Neural progenitor cell (in vitro differentiated cells): ENCODE measurements at regions not wholly inside any gene's neighbourhood (a gene's known extent, or its start where the extent isn't known, plus 50 kb on each side); places are given as distances from the start of the nearest gene placed in this dataset.

Source experiments
- DNase-seq: peaks from one replicate; pipeline ENCODE4 v3.0.0-alpha.2; 2016; ENCODE audit warnings: low spot score
- H2AFZ ChIP-seq: fragments of 200-600 bp; sonication (generic); replicated peaks from 2 replicates; pipeline ENCODE4 v1.6.1; 2016; ENCODE audit warnings: antibody characterized with exemption
- H3F3A ChIP-seq: fragments of 200-600 bp; sonication (generic); 2 replicates; pipeline ENCODE4 v1.6.1; 2016; ENCODE audit warnings: antibody characterized with exemption, low read depth
- H3K27ac ChIP-seq: fragments of 200-600 bp; sonication (generic); 2 replicates; pipeline ENCODE4 v1.5.1; 2016; ENCODE audit warnings: mild to moderate bottlenecking
- H3K27me3 ChIP-seq: fragments of 200-600 bp; sonication (generic); 2 replicates; pipeline ENCODE4 v1.6.1; 2016; ENCODE audit warnings: mild to moderate bottlenecking, moderate library complexity
- H3K36me3 ChIP-seq: fragments of 200-600 bp; sonication (generic); 2 replicates; pipeline ENCODE4 v1.5.1; 2016
- H3K4me1 ChIP-seq: fragments of 200-600 bp; sonication (generic); 2 replicates; pipeline ENCODE4 v1.6.1; 2016; ENCODE audit warnings: mixed run types
- H3K4me2 ChIP-seq: fragments of 200-600 bp; sonication (generic); 2 replicates; pipeline ENCODE4 v1.6.1; 2016
- H3K4me3 ChIP-seq: fragments of 200-600 bp; sonication (generic); 2 replicates; pipeline ENCODE4 v1.5.1; 2016
- H3K79me2 ChIP-seq: fragments of 200-600 bp; sonication (generic); 2 replicates; pipeline ENCODE4 v1.6.1; 2016; ENCODE audit warnings: low read depth
- H3K9ac ChIP-seq: fragments of 200-600 bp; sonication (generic); 2 replicates; pipeline ENCODE4 v1.6.1; 2016
- H3K9me3 ChIP-seq: fragments of 200-600 bp; sonication (generic); 2 replicates; pipeline ENCODE4 v1.5.1; 2016; ENCODE audit warnings: low read depth
- H4K20me1 ChIP-seq: fragments of 200-600 bp; sonication (generic); 2 replicates; pipeline ENCODE4 v1.6.1; 2016; ENCODE audit warnings: low read depth
- H3K27ac Mint-ChIP-seq: 3 replicates; pipeline ENCODE4 v1.8.0; 2021; ENCODE audit warnings: mixed read lengths
- H3K27me3 Mint-ChIP-seq: 2 replicates; pipeline ENCODE4 v1.8.0; 2022; ENCODE audit warnings: low read depth, mild to moderate bottlenecking, inconsistent platforms, moderate library complexity, mixed read lengths; ENCODE audit not compliant: insufficient read depth
- H3K36me3 Mint-ChIP-seq: 3 replicates; pipeline ENCODE4 v1.8.0; 2021; ENCODE audit warnings: mixed read lengths
- H3K4me1 Mint-ChIP-seq: 3 replicates; pipeline ENCODE4 v1.8.0; 2021; ENCODE audit warnings: mixed read lengths
- H3K4me3 Mint-ChIP-seq: 3 replicates; pipeline ENCODE4 v1.8.0; 2021; ENCODE audit warnings: mild to moderate bottlenecking, moderate library complexity, mixed read lengths
- H3K9me3 Mint-ChIP-seq: 3 replicates; pipeline ENCODE4 v1.8.0; 2020; ENCODE audit warnings: mixed read lengths
- CTCF ChIP-seq: fragments of 200-600 bp; sonication (generic); IDR thresholded peaks from 2 replicates; pipeline ENCODE4 v1.5.1; 2017; ENCODE audit warnings: antibody characterized with exemption, mild to moderate bottlenecking
- EZH2 ChIP-seq: fragments of 200-600 bp; sonication (generic); IDR thresholded peaks from 2 replicates; pipeline ENCODE4 v1.6.1; 2017; ENCODE audit warnings: antibody characterized with exemption, mild to moderate bottlenecking, moderate library complexity
- EZH2phosphoT487 ChIP-seq: fragments of 200-600 bp; sonication (generic); IDR thresholded peaks from 2 replicates; pipeline ENCODE4 v1.6.1; 2017; ENCODE audit warnings: antibody characterized with exemption

- Histone ChIP-seq H3K27me3 (no peaks in the 10 kb centered on the region), H3K4me1 (no peaks in the 10 kb centered on the region), H3K4me2 (no peak overlapping the region), H2AFZ (no peak overlapping the region), H3K27ac (no peak overlapping the region), H3K4me3 (no peak overlapping the region), H3K9me3 (no peaks in the 10 kb centered on the region), H4K20me1 (no peaks in the 10 kb centered on the region), H3K36me3 (no peaks in the 10 kb centered on the region), H3K79me2 (no peaks in the 10 kb centered on the region), H3F3A (no peaks in the 10 kb centered on the region), H3K9ac (no peak overlapping the region)
- TF ChIP-seq CTCF (no peak), EZH2 (no peak), EZH2phosphoT487 (no peak)
- H3K4me1 Mint-ChIP-seq: no peaks in the 10 kb centered on the region
- H3K27me3 Mint-ChIP-seq: no peaks in the 10 kb centered on the region
- DNase-seq: no peak
- H3K27ac Mint-ChIP-seq: no peak overlapping the region
- no peaks in the 10 kb centered on the region for H3K36me3 Mint-ChIP-seq
- no peak overlapping the region for H3K4me3 Mint-ChIP-seq
- H3K9me3 Mint-ChIP-seq: no peaks in the 10 kb centered on the region
These were observed 115.7 kb upstream of the ARID2 start for GRCh38 chr12:45613855-45614254.

GRCh38 chr12:45615268-45615667 is 114.2 kb upstream of the ARID2 start:
- Histone ChIP-seq H3K79me2 (no peaks in the 10 kb centered on the region), H3K27ac (no peak overlapping the region), H4K20me1 (no peaks in the 10 kb centered on the region), H3K4me1 (no peaks in the 10 kb centered on the region), H3K4me2 (no peak overlapping the region), H3K9ac (no peak overlapping the region), H3K9me3 (no peaks in the 10 kb centered on the region), H3K4me3 (no peak overlapping the region), H3K36me3 (no peaks in the 10 kb centered on the region), H2AFZ (no peak overlapping the region), H3K27me3 (no peaks in the 10 kb centered on the region), H3F3A (no peaks in the 10 kb centered on the region)
- H3K4me3 Mint-ChIP-seq: no peak overlapping the region
- TF ChIP-seq EZH2phosphoT487 (no peak), EZH2 (no peak), CTCF (no peak)
- DNase-seq: no peak
- no peaks in the 10 kb centered on the region for H3K9me3 Mint-ChIP-seq
- no peaks in the 10 kb centered on the region for H3K36me3 Mint-ChIP-seq
- H3K27ac Mint-ChIP-seq: no peak overlapping the region
- H3K4me1 Mint-ChIP-seq: no peaks in the 10 kb centered on the region
- H3K27me3 Mint-ChIP-seq: no peaks in the 10 kb centered on the region

DNA sequence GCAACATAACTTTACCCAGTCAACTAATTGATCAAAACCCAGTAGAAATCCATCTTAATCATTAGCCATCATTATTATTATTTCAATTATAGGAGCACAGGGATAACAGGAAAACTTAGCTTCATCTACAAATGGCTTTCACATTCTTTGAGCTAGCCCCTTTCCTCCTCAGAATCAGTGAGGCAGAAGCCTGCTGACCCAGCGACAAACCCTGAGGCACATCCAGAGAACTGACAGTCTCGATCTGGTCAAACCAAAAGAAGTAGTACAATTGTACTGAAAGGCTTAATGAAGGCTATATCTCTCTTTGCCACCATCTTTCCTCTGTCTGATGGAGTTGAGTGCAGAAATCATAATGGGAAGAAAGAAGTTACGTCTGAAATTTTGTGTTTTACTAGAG is 109.8 kb upstream of the ARID2 start:
- H3K27ac Mint-ChIP-seq: no peak overlapping the region
- no peak for DNase-seq
- Histone ChIP-seq H3K36me3 (no peaks in the 10 kb centered on the region), H3K4me2 (no peak overlapping the region), H3K4me1 (no peaks in the 10 kb centered on the region), H3K27me3 (no peaks in the 10 kb centered on the region), H3K9me3 (no peaks in the 10 kb centered on the region), H2AFZ (no peak overlapping the region), H3K79me2 (no peaks in the 10 kb centered on the region), H4K20me1 (no peaks in the 10 kb centered on the region), H3K27ac (no peak overlapping the region), H3K4me3 (no peak overlapping the region), H3K9ac (no peak overlapping the region), H3F3A (no peaks in the 10 kb centered on the region)
- no peaks in the 10 kb centered on the region for H3K9me3 Mint-ChIP-seq
- H3K27me3 Mint-ChIP-seq: no peaks in the 10 kb centered on the region
- H3K4me1 Mint-ChIP-seq: no peaks in the 10 kb centered on the region
- TF ChIP-seq EZH2phosphoT487: no peak
- H3K4me3 Mint-ChIP-seq: no peak overlapping the region
- H3K36me3 Mint-ChIP-seq: no peaks in the 10 kb centered on the region

GRCh38 chr12:45621703-45622102 is 107.8 kb upstream of the ARID2 start:
- no peak overlapping the region for H3K4me2 ChIP-seq
- no peak overlapping the region for H3K27ac ChIP-seq
- no peaks in the 10 kb centered on the region for H3K36me3 ChIP-seq
- Mint-ChIP-seq H3K27me3 (no peaks in the 10 kb centered on the region), H3K4me3 (no peak overlapping the region), H3K9me3 (no peaks in the 10 kb centered on the region), H3K36me3 (no peaks in the 10 kb centered on the region), H3K27ac (no peak overlapping the region), H3K4me1 (no peaks in the 10 kb centered on the region)
- no peak overlapping the region for H3K9ac ChIP-seq
- no peak overlapping the region for H2AFZ ChIP-seq
- H3K27me3 ChIP-seq: no peaks in the 10 kb centered on the region
- no peaks in the 10 kb centered on the region for H3F3A ChIP-seq
- DNase-seq: no peak
- no peaks in the 10 kb centered on the region for H3K4me1 ChIP-seq
- no peak for TF ChIP-seq EZH2phosphoT487
- TF ChIP-seq EZH2: no peak
- no peak for TF ChIP-seq CTCF
- no peaks in the 10 kb centered on the region for H3K9me3 ChIP-seq
- H3K4me3 ChIP-seq: no peak overlapping the region
- no peaks in the 10 kb centered on the region for H3K79me2 ChIP-seq
- H4K20me1 ChIP-seq: no peaks in the 10 kb centered on the region
